ENCODE measurements at regions not wholly inside any gene's neighbourhood (a gene's known extent, or its start where the extent isn't known, plus 50 kb on each side); places are given as distances from the start of the nearest gene placed in this dataset.

DNA sequence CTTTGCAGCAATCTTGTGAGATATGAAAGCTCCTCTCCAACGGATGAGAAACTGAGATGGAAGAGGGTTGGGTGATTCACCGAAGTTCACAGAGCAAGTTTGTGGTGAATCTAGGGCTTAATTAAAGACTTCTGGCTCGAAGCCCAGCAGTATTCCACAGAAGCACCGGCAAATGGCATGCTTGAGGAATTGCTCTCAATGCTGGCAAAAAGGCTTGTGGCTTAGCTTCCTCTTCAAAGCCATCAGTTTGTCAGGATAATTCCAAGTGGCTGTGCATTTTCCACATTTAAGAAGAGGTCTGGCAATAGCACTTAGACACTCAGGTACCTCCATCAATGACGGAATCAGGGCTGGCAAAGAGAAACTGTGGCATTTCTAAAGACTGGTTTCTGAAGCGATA, 98.7 kb upstream of the SLC66A3 start:
- peaks cover 12% of the 10 kb centered on the region for H3K9me3 Mint-ChIP-seq
- H3K36me3 Mint-ChIP-seq (ENCODE audit: low read depth) = no peaks in the 10 kb centered on the region
- peaks cover 15% of the 10 kb centered on the region for H3K27me3 Mint-ChIP-seq
- no peak for DNase-seq
- no peak overlapping the region for H3K27ac Mint-ChIP-seq
- no peaks in the 10 kb centered on the region for H3K4me1 Mint-ChIP-seq (ENCODE audit: low read depth)
- no peak overlapping the region for H3K4me3 Mint-ChIP-seq

DNA sequence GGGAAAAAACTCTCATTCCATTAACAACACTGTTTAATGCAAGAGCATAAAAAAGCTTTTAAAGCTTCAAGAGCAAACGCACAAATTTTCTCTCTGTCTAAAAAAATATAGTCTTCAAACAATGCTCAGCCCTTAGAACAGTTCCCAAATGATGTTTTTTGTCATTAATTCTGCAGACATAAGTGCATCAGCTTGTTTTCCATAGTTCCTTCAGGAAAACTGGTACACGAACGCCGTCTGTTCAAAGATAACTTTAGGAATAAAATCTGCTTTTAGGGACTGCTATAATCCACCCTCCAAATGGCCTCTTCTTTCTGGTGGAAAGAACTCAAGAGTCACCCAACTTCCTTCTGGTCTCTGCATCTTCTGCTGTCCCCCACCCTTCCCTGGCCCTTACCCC, 98.2 kb upstream of the SLC66A3 start:
- Mint-ChIP-seq H3K27ac (no peak overlapping the region), H3K4me1 (ENCODE audit: low read depth) (no peaks in the 10 kb centered on the region), H3K9me3 (peaks cover 13% of the 10 kb centered on the region), H3K36me3 (ENCODE audit: low read depth) (no peaks in the 10 kb centered on the region), H3K27me3 (peaks cover 17% of the 10 kb centered on the region), H3K4me3 (no peak overlapping the region)
- DNase-seq = no peak

DNA sequence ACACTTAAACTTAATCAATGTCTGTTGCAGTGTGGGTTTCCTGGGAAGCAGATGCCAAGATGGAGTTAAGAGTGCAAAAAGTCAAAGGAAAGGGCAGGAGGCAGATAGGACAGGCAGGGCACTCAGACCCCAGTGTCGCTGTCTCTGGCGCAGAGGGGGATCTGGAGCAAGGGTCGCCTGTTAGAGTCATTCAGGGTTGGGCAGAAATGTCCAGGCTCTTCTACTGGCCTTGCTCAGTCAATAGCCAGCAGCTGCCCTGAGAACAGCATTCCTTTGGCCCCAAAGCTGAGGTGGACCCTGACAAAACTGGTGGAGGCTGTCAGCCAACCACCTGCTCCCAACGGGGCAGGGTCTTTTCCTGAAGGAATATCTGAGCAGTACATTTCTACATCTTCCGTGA, 97.1 kb upstream of the SLC66A3 start:
- no peak for DNase-seq
- Mint-ChIP-seq H3K4me1 (ENCODE audit: low read depth) (no peaks in the 10 kb centered on the region), H3K4me3 (no peak overlapping the region), H3K36me3 (ENCODE audit: low read depth) (no peaks in the 10 kb centered on the region), H3K27me3 (peaks cover 25% of the 10 kb centered on the region), H3K27ac (no peak overlapping the region), H3K9me3 (peaks cover 14% of the 10 kb centered on the region)

DNA sequence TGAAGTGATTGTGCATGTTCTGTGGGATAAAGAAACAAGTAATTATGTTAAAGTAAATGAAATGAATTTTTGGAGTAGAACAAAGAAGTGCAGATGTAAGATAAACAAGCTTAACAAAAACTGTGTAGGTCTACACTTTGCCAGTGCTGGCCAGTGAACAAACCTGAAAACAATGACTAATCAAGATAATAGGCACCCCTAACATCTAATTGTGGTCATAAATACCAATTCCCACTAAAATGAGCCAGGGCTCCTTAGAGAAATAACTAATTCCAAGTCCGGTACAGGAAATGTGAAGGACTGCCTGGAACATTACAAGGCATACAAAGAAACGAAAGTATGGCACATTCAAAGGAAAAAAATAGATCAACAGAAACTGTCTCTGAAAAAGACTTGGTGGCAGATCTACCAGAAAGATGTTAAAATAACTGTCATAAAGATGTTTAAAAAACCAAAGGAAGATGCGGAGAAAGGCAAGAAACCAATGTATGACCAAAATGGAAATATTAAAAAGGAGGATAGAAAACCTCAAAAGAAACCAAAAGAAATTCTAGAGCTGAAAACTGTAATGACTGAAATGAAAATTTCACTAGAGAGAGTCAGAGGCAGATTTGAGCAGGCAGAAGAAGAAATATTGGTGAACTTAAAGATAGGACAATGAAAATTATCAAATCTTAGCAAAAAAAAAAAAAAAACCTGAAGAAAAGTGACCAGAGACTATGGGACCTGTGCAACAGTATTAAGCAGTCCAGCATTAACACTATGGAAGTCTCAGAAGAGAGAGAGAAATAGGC, 94.7 kb upstream of the SLC66A3 start:
- no peak for DNase-seq
- H3K4me3 Mint-ChIP-seq = no peak overlapping the region
- H3K27ac Mint-ChIP-seq = no peak overlapping the region
- H3K9me3 Mint-ChIP-seq = peaks cover 16% of the 10 kb centered on the region
- no peaks in the 10 kb centered on the region for H3K4me1 Mint-ChIP-seq (ENCODE audit: low read depth)
- H3K36me3 Mint-ChIP-seq (ENCODE audit: low read depth) = no peaks in the 10 kb centered on the region
- peaks cover 35% of the 10 kb centered on the region for H3K27me3 Mint-ChIP-seq

DNA sequence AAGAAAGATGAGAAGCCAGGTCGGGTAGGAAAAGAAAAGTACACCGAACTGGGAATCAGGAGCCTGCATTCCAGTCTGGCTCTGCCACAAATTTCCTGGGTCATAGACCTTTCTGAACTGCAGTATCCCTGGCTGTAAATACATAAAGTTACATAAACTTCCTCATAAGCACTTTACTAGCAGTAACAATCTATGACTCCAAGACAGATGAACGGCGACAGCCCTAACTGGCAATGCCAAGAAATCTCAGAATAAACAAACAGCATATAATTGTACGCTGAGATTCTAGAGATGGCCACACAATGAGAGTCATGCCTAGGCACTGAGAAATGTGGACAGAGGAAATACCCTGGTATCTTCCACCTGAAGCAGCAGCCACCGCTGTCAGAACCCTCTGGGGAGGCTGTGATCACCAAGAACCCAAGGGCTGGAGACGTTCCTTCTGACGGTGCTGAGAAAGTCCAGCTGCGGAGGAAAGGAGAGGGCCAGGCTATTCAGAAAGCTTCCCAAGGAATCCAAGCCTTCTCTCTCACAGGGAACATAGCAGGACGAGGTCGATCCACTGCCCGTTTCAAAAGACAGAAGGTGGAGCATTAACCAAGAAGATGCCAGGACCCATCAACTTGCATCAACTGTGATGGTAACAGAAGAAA, 89.3 kb upstream of the SLC66A3 start:
- no peak overlapping the region for H3K4me3 Mint-ChIP-seq
- H3K9me3 Mint-ChIP-seq = peaks cover 7% of the 10 kb centered on the region
- H3K36me3 Mint-ChIP-seq (ENCODE audit: low read depth) = no peaks in the 10 kb centered on the region
- no peak overlapping the region for H3K27ac Mint-ChIP-seq
- peaks cover 48% of the 10 kb centered on the region for H3K27me3 Mint-ChIP-seq
- DNase-seq = no peak
- no peaks in the 10 kb centered on the region for H3K4me1 Mint-ChIP-seq (ENCODE audit: low read depth)

DNA sequence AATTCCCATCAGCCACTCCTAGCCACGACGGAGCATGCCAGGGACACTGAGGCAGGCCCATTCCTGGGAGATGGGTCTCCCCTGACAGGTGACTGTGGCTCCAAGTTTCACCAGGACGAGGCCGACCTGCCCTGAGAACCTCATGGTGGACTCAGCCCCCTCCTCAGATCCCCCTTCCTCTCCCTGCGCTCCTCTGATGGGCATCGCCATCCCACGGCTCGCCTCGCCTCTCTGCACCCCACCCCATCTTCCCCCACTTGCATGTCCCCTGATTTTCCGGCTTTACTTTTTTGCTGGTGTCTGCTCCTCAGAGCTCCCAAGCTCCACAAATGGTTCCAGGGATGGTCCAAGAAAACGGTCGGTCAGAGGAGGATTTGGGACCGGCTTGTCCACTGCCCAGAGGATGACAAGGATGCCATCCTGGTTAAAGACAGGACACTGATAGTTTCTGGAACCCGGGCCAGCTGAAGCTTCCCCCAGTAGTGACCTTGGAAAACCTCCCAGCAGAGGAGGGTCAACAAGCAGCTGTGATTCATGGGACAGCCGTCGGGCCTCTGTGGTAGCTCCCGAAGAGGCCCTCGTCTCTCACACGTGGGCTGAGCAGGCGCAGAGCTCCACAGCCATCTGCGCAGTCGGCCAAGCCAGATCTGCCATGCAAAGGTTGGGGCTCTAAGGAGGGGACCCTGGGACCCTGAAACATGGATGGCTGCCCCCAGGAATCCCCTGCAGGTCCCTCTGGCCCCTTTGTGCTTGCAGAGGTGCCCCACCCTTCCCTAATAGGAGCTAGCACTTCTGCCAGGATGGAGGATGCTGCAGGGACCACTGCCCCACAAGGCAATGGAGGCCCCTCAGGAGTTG, 87.8 kb upstream of the SLC66A3 start:
- no peak overlapping the region for H3K27ac Mint-ChIP-seq
- H3K4me1 Mint-ChIP-seq (ENCODE audit: low read depth) = peaks cover under 1% of the 10 kb centered on the region
- DNase-seq = no peak
- no peaks in the 10 kb centered on the region for H3K36me3 Mint-ChIP-seq (ENCODE audit: low read depth)
- peaks cover 2% of the 10 kb centered on the region for H3K9me3 Mint-ChIP-seq
- H3K27me3 Mint-ChIP-seq = peaks cover 45% of the 10 kb centered on the region
- no peak overlapping the region for H3K4me3 Mint-ChIP-seq

DNA sequence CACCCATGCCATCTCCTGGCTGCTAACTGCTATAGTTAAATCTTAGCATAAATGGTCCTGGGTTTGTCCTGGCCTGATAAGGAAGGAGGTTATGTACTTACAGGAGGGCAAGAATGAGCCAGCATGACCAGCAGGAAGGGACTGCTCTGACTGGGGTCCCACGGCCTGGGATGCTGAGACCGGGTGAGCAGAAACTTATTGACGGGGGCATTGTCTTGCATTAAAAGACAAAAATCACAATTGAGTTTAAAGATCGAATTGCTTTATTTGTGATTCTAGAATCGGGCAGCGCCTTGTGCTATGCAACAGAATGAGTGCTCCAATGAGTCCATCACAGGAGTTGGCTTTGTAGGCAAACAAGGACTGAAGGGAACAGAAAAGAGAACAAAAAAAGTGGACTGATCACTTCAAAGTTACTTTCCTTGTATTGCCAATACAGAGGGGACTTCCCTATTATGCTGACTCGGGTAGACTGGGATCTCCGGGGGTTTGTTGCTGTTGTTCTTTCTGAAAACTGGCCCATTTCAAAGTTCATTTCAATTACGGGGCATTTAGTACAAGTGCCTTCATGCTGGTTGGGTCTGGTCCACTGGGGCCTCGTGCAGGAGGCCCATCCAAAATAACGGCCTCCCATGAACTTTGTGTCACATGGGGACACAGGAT, 87.1 kb upstream of the SLC66A3 start:
- Mint-ChIP-seq H3K27ac (no peak overlapping the region), H3K9me3 (peaks cover 1% of the 10 kb centered on the region), H3K4me1 (ENCODE audit: low read depth) (peaks cover 6% of the 10 kb centered on the region), H3K36me3 (ENCODE audit: low read depth) (no peaks in the 10 kb centered on the region), H3K4me3 (no peak overlapping the region), H3K27me3 (peaks cover 48% of the 10 kb centered on the region)
- no peak for DNase-seq

DNA sequence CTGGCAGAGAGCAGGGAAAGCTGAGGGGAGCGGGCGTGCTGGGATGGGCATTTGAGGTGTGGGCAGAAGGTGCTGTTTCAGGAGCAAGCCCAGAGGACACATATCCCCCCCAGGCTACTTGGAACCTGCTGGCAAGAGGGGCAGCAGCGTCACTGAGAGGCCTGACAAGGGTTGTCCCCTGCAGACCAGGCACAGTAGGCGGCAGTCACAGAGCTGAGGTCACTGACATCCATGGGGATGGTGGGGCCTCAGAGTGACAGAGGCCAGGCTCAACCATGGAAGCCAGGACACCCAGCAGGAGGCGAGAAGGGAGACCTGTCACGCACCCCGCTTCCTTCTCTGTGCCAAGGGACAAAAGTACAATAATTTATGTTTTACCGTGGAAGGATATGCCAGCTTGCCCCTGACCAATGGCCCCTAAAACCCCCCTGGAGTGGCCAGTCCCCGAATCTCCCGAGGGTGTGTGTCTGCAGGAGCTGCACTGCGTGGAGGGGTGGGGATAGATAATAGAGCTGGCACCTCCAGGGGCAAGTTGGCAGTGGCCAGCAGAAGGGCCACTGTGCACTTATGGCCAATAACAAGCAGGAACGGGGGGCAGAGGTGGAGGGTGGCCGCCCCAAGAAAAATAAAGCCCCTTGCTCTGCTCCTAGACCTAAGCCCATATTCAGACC, 86.3 kb upstream of the SLC66A3 start:
- Mint-ChIP-seq H3K27ac (no peak overlapping the region), H3K9me3 (no peaks in the 10 kb centered on the region), H3K36me3 (ENCODE audit: low read depth) (no peaks in the 10 kb centered on the region), H3K4me1 (ENCODE audit: low read depth) (peaks cover 6% of the 10 kb centered on the region), H3K27me3 (peaks cover 47% of the 10 kb centered on the region), H3K4me3 (no peak overlapping the region)
- no peak for DNase-seq

DNA sequence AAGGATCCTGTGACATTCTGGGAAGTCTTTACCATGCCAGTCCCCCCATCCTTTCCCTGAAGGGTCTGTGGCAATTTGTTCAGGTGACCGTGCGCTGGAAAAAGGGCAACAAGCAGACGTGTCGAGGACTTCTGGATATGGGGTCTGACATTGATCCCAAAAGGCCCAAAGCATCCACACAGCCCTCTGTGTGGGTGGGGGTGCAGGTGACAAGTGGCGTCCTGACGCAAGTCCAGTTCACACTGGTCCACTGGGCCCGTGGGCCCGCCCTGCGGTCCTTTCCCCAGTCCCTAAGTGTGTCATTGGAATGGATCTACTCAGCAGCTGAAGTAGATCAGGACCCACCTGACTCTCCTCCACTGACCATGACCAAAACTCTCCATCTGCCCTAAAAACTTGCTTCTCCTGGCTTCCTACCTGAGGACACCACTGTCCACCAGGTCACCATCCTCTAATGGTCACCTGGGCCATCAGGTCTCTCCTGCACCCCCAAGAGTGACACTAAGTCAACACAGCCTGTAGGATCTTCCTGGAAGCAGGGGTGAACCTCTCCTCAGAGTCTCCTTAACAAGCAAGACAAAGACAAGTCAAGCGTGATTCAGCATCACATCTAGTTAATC, 85.6 kb upstream of the SLC66A3 start:
- H3K36me3 Mint-ChIP-seq (ENCODE audit: low read depth) = no peaks in the 10 kb centered on the region
- H3K4me1 Mint-ChIP-seq (ENCODE audit: low read depth) = peaks cover 6% of the 10 kb centered on the region
- DNase-seq = no peak
- no peak overlapping the region for H3K27ac Mint-ChIP-seq
- peaks cover 46% of the 10 kb centered on the region for H3K27me3 Mint-ChIP-seq
- H3K4me3 Mint-ChIP-seq = no peak overlapping the region
- H3K9me3 Mint-ChIP-seq = no peaks in the 10 kb centered on the region

DNA sequence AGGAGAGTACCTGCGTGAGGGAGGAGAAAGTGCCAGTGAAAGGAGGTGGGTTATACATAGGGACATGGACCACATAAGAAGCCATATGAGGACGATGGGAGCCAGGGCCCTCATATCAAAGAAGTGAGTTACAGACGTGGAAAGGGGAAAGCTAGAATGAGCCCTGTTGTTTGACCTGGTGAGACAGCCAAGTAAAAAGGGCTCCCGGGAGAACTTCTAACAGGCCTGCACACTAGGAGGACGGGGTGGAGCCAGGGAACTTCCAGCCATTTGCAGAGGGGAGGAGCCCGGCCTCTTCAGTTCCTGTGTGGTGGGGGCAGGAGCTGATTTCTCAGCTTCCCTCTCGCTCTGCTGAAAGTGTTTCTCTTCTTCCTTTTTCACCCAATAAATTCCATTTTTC, 84.1 kb upstream of the SLC66A3 start:
- Mint-ChIP-seq H3K36me3 (ENCODE audit: low read depth) (no peaks in the 10 kb centered on the region), H3K27ac (no peak overlapping the region), H3K4me3 (no peak overlapping the region), H3K9me3 (no peaks in the 10 kb centered on the region), H3K27me3 (peaks cover 35% of the 10 kb centered on the region), H3K4me1 (ENCODE audit: low read depth) (peaks cover 6% of the 10 kb centered on the region)
- no peak for DNase-seq

DNA sequence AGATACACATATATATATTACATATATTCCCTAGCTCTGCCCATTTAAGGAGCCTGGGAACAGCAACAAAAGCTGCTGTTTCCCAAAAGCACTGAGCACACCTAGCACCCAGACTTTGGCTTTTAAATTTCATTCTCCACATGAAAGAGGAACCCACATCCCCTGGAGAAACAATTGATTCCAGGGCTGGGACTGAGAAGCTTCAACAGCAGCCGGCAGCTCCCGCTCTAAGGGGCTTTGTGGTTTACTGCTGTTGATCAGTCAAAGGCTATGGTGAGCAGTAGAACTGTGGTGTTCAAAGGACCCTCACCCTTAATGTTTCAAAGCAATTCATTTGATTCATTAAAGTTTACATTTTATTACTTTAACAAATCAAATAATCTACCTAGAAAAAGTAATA, 83.3 kb upstream of the SLC66A3 start:
- Mint-ChIP-seq H3K4me1 (ENCODE audit: low read depth) (peaks cover 6% of the 10 kb centered on the region), H3K27ac (no peak overlapping the region), H3K27me3 (peaks cover 30% of the 10 kb centered on the region), H3K9me3 (no peaks in the 10 kb centered on the region), H3K4me3 (no peak overlapping the region), H3K36me3 (ENCODE audit: low read depth) (no peaks in the 10 kb centered on the region)
- no peak for DNase-seq

DNA sequence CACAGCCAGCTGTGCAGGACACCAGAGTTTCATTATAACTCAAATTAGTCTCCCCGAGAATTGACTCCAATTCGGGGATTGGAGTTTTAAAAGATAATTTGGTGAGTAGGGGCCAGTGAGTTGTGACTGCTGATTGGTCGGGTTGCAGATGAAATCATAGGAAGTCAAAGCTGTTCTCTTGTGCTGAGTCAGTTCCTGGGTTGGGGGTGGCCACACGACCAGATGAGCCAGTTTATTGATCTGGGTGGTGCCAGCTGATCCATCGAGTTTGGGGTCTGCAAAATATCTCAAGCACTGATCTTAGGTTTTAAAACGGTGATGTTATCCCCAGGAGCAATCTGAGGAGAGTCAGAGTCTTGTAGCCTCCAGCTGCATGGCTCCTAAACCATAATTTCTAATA, 82.7 kb upstream of the SLC66A3 start:
- Mint-ChIP-seq H3K4me1 (ENCODE audit: low read depth) (peaks cover 6% of the 10 kb centered on the region), H3K36me3 (ENCODE audit: low read depth) (no peaks in the 10 kb centered on the region), H3K27me3 (peaks cover 27% of the 10 kb centered on the region), H3K9me3 (no peaks in the 10 kb centered on the region), H3K4me3 (no peak overlapping the region), H3K27ac (no peak overlapping the region)
- DNase-seq = no peak

DNA sequence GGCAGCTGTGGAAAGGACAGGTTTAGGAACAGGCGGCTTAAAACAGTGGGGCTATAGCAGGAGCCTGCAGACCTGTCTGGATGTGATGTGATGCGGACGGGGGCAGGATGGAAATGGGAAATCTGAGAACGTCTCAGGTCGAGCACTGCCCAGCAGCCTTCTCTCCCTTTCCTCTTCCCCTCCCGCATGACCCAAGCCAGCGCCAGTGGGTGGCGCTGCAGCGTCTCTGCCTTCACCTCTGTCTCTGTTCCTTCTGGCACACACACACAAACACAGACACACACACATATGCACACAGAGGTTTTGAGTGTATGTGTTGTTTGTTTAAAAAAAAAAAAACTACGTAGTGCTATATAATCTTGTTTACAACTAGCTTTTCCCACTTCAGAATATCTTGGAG, 82.0 kb upstream of the SLC66A3 start:
- H3K27ac Mint-ChIP-seq = no peak overlapping the region
- no peak overlapping the region for H3K4me3 Mint-ChIP-seq
- no peak for DNase-seq
- no peaks in the 10 kb centered on the region for H3K9me3 Mint-ChIP-seq
- H3K36me3 Mint-ChIP-seq (ENCODE audit: low read depth) = no peaks in the 10 kb centered on the region
- H3K27me3 Mint-ChIP-seq = peaks cover 27% of the 10 kb centered on the region
- H3K4me1 Mint-ChIP-seq (ENCODE audit: low read depth) = peaks cover 6% of the 10 kb centered on the region

DNA sequence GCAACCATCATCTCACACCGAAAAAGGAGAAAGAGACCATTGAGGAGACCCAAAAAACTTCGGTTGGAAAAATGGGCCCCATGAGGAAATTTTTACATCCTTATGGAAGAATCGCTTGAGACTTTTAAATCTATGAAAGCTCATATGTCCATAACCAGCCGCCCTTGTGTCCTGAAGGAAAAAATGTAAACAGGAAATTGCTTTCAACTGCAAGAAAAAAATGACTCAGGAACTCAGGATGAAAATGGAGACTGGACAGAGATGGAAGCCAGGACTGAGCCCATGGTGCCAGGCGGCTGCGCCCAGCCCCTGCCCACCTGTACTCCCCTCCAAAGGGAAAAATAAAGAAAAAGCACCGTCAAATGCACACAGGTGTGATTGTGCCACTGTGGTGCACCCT, 81.5 kb upstream of the SLC66A3 start:
- DNase-seq = no peak
- Mint-ChIP-seq H3K36me3 (ENCODE audit: low read depth) (no peaks in the 10 kb centered on the region), H3K9me3 (no peaks in the 10 kb centered on the region), H3K4me3 (no peak overlapping the region), H3K27me3 (peaks cover 24% of the 10 kb centered on the region), H3K27ac (no peak overlapping the region), H3K4me1 (ENCODE audit: low read depth) (peaks cover 6% of the 10 kb centered on the region)
